HEK293T (cell line): ENCODE measurements at regions not wholly inside any gene's neighbourhood (a gene's known extent, or its start where the extent isn't known, plus 50 kb on each side); places are given as distances from the start of the nearest gene placed in this dataset.

ENCODE experiments used
- CTBP1 ChIP-seq: fragments of 450-650 bp; IDR thresholded peaks from 2 replicates; pipeline ENCODE4 v1.6.1; 2016; ENCODE audit warnings: borderline replicate concordance
- NFRKB ChIP-seq: fragments of 450-650 bp; IDR thresholded peaks from 2 replicates; pipeline ENCODE4 v1.6.1; 2016; ENCODE audit warnings: mild to moderate bottlenecking, moderate library complexity

GRCh38 chr5:74059706-74060105 lies 433.7 kb downstream of the ARHGEF28 start:
- no peak for TF ChIP-seq NFRKB
- no peak for TF ChIP-seq CTBP1
